MCF 10A (cell line): ENCODE measurements at regions not wholly inside any gene's neighbourhood (a gene's known extent, or its start where the extent isn't known, plus 50 kb on each side); places are given as distances from the start of the nearest gene placed in this dataset.

Source experiments
- BruUV-seq: library from RNA; stranded (reverse); fragments of 400-500 nt; replicated peaks from 2 replicates; lab custom pipeline; 2021; lab: Mats Ljungman, UMichigan
- CTCF ChIA-PET: fragments of 300-600 bp; sonication (Branson Sonifier 250); formaldehyde crosslinking; extraction: SDS; loops from one replicate; lab custom pipeline; 2021; ENCODE audit warnings: antibody characterized with exemption, inconsistent platforms; lab: Yijun Ruan, JAX
- POLR2A ChIA-PET: fragments of 300-600, 350-650 bp; sonication (Branson Sonifier 250); formaldehyde crosslinking; extraction: SDS; loops from one replicate; lab custom pipeline; 2020; ENCODE audit warnings: antibody characterized with exemption, inconsistent platforms; lab: Yijun Ruan, JAX
- DNase-seq: peaks from one replicate; pipeline ENCODE4 v3.0.0-alpha.2; 2018; ENCODE audit not compliant: unreplicated experiment
- H3K27ac Mint-ChIP-seq: one replicate; pipeline ENCODE4 v1.8.0; 2022; ENCODE audit warnings: mild to moderate bottlenecking, low read depth, mixed read lengths; ENCODE audit not compliant: unreplicated experiment
- H3K27me3 Mint-ChIP-seq: one replicate; pipeline ENCODE4 v1.8.0; 2022; ENCODE audit warnings: mixed read lengths; ENCODE audit not compliant: insufficient read depth, unreplicated experiment
- H3K36me3 Mint-ChIP-seq: one replicate; pipeline ENCODE4 v1.8.0; 2022; ENCODE audit warnings: mild to moderate bottlenecking, moderate library complexity, mixed read lengths; ENCODE audit not compliant: insufficient read depth, unreplicated experiment
- H3K4me1 Mint-ChIP-seq: one replicate; pipeline ENCODE4 v1.8.0; 2022; ENCODE audit warnings: mixed read lengths; ENCODE audit not compliant: insufficient read depth, unreplicated experiment
- H3K4me3 Mint-ChIP-seq: one replicate; pipeline ENCODE4 v1.8.0; 2022; ENCODE audit warnings: mild to moderate bottlenecking, moderate library complexity, mixed read lengths; ENCODE audit not compliant: unreplicated experiment
- H3K9me3 Mint-ChIP-seq: one replicate; pipeline ENCODE4 v1.8.0; 2022; ENCODE audit warnings: mixed read lengths; ENCODE audit not compliant: unreplicated experiment
- CTCF ChIP-seq: fragments of 200-600 bp; IDR thresholded peaks from one replicate; pipeline ENCODE4 v1.8.0; 2022; ENCODE audit warnings: antibody characterized with exemption, mild to moderate bottlenecking; ENCODE audit not compliant: unreplicated experiment
- intact Hi-C: fragments of 100-400 bp; cut with micrococcal nuclease; formaldehyde crosslinking; loops from 2 replicates; pipeline ENCODE4 v1.14.1; 2022

DNA sequence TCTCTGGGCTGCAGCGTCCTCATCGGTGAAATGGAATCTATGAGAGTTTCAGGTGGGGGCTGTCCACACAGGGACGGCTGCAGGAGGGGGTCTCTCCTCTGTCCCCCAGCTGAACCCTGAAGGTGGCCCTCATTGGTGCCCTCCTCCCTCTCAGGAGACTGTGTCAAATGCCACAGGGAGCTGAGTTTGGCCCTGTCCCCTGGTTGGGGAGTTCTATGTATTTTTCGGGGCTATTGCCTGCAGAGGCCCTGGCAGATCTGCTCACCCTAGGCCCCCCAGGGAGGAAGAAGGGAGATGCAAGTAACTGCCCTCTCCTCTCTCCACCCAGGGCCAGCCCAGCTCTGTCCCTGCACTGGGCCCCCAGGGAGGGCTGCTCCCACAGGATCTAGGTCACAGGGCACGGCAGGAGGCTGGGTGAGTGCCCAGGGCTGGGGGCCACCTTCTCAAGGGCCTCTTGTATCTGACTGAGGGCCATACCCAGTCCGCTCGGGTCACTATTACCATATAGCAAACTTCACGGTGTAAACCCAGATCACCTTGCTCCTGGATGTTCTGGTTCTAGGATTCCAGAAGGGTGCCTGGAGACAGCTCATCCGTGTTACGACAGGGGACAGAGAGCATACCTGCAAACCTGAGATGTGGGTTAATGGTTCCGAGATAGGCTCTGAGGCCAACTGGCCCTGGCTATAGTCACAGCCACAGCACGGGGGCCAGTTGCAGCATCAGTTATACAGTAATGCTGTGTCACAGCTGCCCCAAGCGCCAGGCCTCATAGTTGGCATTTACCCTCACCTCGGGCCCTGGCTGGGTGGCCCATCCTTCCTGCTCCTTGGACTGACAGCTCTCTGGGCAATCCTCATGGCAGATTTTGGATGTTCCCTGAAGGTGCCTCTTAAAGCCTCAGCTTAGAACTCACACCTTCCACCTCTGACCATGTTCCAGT, 102.4 kb upstream of the PRR23E start:
- Mint-ChIP-seq H3K4me1 (no peaks in the 10 kb centered on the region), H3K27me3 (no peaks in the 10 kb centered on the region), H3K27ac (no peak overlapping the region), H3K4me3 (no peak overlapping the region), H3K9me3 (no peaks in the 10 kb centered on the region), H3K36me3 (no peaks in the 10 kb centered on the region)
- no TSS peak for BruUV-seq
- no peak for TF ChIP-seq CTCF
- intact Hi-C loops = no loop called here
- no peak for DNase-seq
- CTCF ChIA-PET = interaction anchor here (0.7 kb wide), 1 partner anchor 283 kb away, joined by 3 read pairs; no protein-coding TSS in a partner anchor
- POLR2A ChIA-PET = interaction anchor here (0.6 kb wide), 1 partner anchor 957 kb away, joined by 3 read pairs; no protein-coding TSS in a partner anchor

DNA sequence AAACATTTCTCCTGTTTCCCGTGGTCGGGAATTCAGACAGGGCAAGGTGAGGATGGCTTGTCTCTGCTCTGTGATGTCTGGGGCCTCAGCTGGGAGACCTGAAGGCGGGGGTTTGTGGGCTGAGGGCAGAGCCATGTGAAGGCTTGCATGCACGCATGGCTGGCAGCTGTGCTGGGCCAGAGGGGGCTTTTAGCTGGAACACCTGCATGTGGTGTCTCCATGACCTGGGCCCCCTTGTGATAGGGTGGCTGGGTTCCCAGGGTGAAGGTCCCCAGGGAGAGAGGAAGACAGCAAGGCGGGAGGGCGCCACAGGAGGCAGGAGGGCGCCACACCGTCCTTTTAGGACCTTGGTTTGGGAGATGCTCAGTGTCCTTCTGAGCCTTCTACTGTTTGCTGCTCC, 101.6 kb upstream of the PRR23E start:
- CTCF ChIA-PET = no interaction called here
- Mint-ChIP-seq H3K27ac (peak overlapping the region; percentile 42), H3K4me1 (no peaks in the 10 kb centered on the region), H3K4me3 (no peak overlapping the region), H3K36me3 (no peaks in the 10 kb centered on the region), H3K9me3 (no peaks in the 10 kb centered on the region), H3K27me3 (no peaks in the 10 kb centered on the region)
- POLR2A ChIA-PET = interaction anchor here (0.6 kb wide), 1 partner anchor 958 kb away, joined by 3 read pairs; no protein-coding TSS in a partner anchor
- intact Hi-C loops = no loop called here
- BruUV-seq = no TSS peak
- TF ChIP-seq CTCF = no peak
- no peak for DNase-seq

GRCh38 chr3:127092368-127092767, 100.6 kb upstream of the PRR23E start:
- intact Hi-C loops = no loop called here
- Mint-ChIP-seq H3K4me3 (no peak overlapping the region), H3K9me3 (no peaks in the 10 kb centered on the region), H3K4me1 (no peaks in the 10 kb centered on the region), H3K27me3 (no peaks in the 10 kb centered on the region), H3K27ac (no peak overlapping the region), H3K36me3 (no peaks in the 10 kb centered on the region)
- no peak for TF ChIP-seq CTCF
- POLR2A ChIA-PET = no interaction called here
- CTCF ChIA-PET = interaction anchor here (0.6 to 0.7 kb wide), 3 partner anchors 9 to 1119 kb away, joined by 3 read pairs; no protein-coding TSS in a partner anchor
- BruUV-seq = no TSS peak
- no peak for DNase-seq

- BruUV-seq = no TSS peak
- no peaks in the 10 kb centered on the region for H3K9me3 Mint-ChIP-seq
- H3K27me3 Mint-ChIP-seq = no peaks in the 10 kb centered on the region
- DNase-seq = no peak
- H3K27ac Mint-ChIP-seq = no peak overlapping the region
- CTCF ChIA-PET = interaction anchor here (0.6 kb wide), 1 partner anchor 196 kb away, joined by 3 read pairs; no protein-coding TSS in a partner anchor
- POLR2A ChIA-PET = no interaction called here
- TF ChIP-seq CTCF = no peak
- intact Hi-C loops = no loop called here
- no peaks in the 10 kb centered on the region for H3K4me1 Mint-ChIP-seq
- H3K36me3 Mint-ChIP-seq = no peaks in the 10 kb centered on the region
- no peak overlapping the region for H3K4me3 Mint-ChIP-seq
Measured at GRCh38 chr3:127092776-127093175, 100.2 kb upstream of the PRR23E start.
